HEK293 (cell line): ENCODE measurements at regions not wholly inside any gene's neighbourhood (a gene's known extent, or its start where the extent isn't known, plus 50 kb on each side); places are given as distances from the start of the nearest gene placed in this dataset.

Experiments used
- ATF2 ChIP-seq: fragments of 450-650 bp; formaldehyde crosslinking; IDR thresholded peaks from 2 replicates; pipeline ENCODE4 v1.5.1; 2016; ENCODE audit warnings: missing biosample characterization, missing genetic modification characterization, low read depth
- PRDM1 ChIP-seq: fragments of 450-650 bp; formaldehyde crosslinking; IDR thresholded peaks from 2 replicates; pipeline ENCODE4; 2016; ENCODE audit warnings: missing biosample characterization, missing genetic modification characterization
- REPIN1 ChIP-seq: fragments of 450-650 bp; formaldehyde crosslinking; IDR thresholded peaks from 2 replicates; pipeline ENCODE4 v1.5.1; 2017; ENCODE audit warnings: missing biosample characterization, missing genetic modification characterization, low read depth
- TCF7L2 ChIP-seq: IDR thresholded peaks from 2 replicates; pipeline ENCODE4 v1.6.1; 2011; ENCODE audit warnings: low read depth, mild to moderate bottlenecking, inconsistent platforms, low read length, moderate library complexity, borderline replicate concordance
- ZBTB1 ChIP-seq: fragments of 450-650 bp; formaldehyde crosslinking; IDR thresholded peaks from 2 replicates; pipeline ENCODE4 v1.5.1; 2016; ENCODE audit warnings: missing biosample characterization, missing genetic modification characterization
- ZBTB21 ChIP-seq: fragments of 450-650 bp; formaldehyde crosslinking; IDR thresholded peaks from 2 replicates; pipeline ENCODE4 v1.5.1; 2017; ENCODE audit warnings: missing biosample characterization, missing genetic modification characterization
- ZNF140 ChIP-seq: fragments of 450-650 bp; formaldehyde crosslinking; IDR thresholded peaks from 2 replicates; pipeline ENCODE4 v1.5.1; 2016; ENCODE audit warnings: missing biosample characterization, missing genetic modification characterization
- ZNF174 ChIP-seq: fragments of 450-650 bp; formaldehyde crosslinking; IDR thresholded peaks from 2 replicates; pipeline ENCODE4 v1.5.0; 2017; ENCODE audit warnings: missing biosample characterization, mild to moderate bottlenecking, missing genetic modification characterization
- ZNF830 ChIP-seq: fragments of 450-650 bp; IDR thresholded peaks from 2 replicates; pipeline ENCODE4 v1.5.0; 2018; ENCODE audit warnings: missing biosample characterization, missing genetic modification characterization, low read depth, mild to moderate bottlenecking, moderate library complexity
- TF ChIP-seq, protein P1 (sequence below): fragments of 450-650 bp; formaldehyde crosslinking; IDR thresholded peaks from 2 replicates; pipeline ENCODE4 v1.5.1; 2016; ENCODE audit warnings: missing biosample characterization, missing genetic modification characterization
- TF ChIP-seq, protein P2 (sequence below): fragments of 450-650 bp; formaldehyde crosslinking; IDR thresholded peaks from 2 replicates; pipeline ENCODE4 v1.5.1; 2016; ENCODE audit warnings: missing biosample characterization, missing genetic modification characterization

DNA sequence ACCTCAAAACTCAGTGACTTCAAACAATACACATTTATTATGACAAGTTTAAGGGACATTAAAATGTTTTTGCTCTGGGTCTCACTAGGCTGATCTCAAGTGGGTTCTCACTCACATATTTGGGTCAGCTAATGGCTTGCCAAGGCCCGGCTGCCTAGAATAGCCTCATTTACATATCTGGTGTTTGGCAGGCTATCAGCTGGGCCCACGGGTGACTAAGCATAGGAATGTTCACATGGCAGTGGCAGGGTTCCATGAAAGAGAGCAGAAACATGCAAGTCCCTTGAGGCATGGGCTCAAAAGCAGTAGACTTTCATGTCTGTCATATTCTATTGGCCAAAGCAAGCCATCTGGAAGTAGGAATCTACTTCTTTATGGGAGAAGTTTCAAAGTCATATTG, 492.6 kb downstream of the KCNT2 start:
- TF ChIP-seq ATF2 (tag by site-specific recombination) (no peak), REPIN1 (tag by site-specific recombination) (no peak), PRDM1 (no peak), ZNF830 (tag by site-specific recombination) (no peak), TCF7L2 (no peak), ZNF140 (tag by site-specific recombination) (no peak), ZBTB1 (tag by site-specific recombination) (no peak), ZBTB21 (no peak), ZNF174 (tag by site-specific recombination) (no peak)
- TF ChIP-seq, protein P1, sequence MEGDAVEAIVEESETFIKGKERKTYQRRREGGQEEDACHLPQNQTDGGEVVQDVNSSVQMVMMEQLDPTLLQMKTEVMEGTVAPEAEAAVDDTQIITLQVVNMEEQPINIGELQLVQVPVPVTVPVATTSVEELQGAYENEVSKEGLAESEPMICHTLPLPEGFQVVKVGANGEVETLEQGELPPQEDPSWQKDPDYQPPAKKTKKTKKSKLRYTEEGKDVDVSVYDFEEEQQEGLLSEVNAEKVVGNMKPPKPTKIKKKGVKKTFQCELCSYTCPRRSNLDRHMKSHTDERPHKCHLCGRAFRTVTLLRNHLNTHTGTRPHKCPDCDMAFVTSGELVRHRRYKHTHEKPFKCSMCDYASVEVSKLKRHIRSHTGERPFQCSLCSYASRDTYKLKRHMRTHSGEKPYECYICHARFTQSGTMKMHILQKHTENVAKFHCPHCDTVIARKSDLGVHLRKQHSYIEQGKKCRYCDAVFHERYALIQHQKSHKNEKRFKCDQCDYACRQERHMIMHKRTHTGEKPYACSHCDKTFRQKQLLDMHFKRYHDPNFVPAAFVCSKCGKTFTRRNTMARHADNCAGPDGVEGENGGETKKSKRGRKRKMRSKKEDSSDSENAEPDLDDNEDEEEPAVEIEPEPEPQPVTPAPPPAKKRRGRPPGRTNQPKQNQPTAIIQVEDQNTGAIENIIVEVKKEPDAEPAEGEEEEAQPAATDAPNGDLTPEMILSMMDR, result no peak
- TF ChIP-seq, protein P2, sequence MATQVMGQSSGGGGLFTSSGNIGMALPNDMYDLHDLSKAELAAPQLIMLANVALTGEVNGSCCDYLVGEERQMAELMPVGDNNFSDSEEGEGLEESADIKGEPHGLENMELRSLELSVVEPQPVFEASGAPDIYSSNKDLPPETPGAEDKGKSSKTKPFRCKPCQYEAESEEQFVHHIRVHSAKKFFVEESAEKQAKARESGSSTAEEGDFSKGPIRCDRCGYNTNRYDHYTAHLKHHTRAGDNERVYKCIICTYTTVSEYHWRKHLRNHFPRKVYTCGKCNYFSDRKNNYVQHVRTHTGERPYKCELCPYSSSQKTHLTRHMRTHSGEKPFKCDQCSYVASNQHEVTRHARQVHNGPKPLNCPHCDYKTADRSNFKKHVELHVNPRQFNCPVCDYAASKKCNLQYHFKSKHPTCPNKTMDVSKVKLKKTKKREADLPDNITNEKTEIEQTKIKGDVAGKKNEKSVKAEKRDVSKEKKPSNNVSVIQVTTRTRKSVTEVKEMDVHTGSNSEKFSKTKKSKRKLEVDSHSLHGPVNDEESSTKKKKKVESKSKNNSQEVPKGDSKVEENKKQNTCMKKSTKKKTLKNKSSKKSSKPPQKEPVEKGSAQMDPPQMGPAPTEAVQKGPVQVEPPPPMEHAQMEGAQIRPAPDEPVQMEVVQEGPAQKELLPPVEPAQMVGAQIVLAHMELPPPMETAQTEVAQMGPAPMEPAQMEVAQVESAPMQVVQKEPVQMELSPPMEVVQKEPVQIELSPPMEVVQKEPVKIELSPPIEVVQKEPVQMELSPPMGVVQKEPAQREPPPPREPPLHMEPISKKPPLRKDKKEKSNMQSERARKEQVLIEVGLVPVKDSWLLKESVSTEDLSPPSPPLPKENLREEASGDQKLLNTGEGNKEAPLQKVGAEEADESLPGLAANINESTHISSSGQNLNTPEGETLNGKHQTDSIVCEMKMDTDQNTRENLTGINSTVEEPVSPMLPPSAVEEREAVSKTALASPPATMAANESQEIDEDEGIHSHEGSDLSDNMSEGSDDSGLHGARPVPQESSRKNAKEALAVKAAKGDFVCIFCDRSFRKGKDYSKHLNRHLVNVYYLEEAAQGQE (tag by site-specific recombination), result no peak
